HG03565 (cell line): ENCODE measurements at regions not wholly inside any gene's neighbourhood (a gene's known extent, or its start where the extent isn't known, plus 50 kb on each side); places are given as distances from the start of the nearest gene placed in this dataset.
"Not testable (repeated sequence)": the region's sequence is repeated elsewhere in the genome, so short reads cannot be mapped to it uniquely, and the experiment has no call there.

Experiments
- ATAC-seq: cut with Tn5 transposase; IDR thresholded peaks from one replicate; pipeline ENCODE4 v1.9.1; 2021; ENCODE audit warnings: mild to moderate bottlenecking, moderate library complexity; ENCODE audit not compliant: unreplicated experiment

GRCh38 chr5:26009742-26010141 lies 1028.6 kb downstream of the CDH9 start:
- ATAC-seq = no peak

GRCh38 chr5:26003966-26004365 lies 1034.4 kb downstream of the CDH9 start:
- ATAC-seq = no peak

- ATAC-seq = no peak
Observed at GRCh38 chr5:25995209-25995608, 1043.2 kb downstream of the CDH9 start.

- ATAC-seq = no peak
Observed at GRCh38 chr5:25993701-25994100, 1044.7 kb downstream of the CDH9 start.

DNA sequence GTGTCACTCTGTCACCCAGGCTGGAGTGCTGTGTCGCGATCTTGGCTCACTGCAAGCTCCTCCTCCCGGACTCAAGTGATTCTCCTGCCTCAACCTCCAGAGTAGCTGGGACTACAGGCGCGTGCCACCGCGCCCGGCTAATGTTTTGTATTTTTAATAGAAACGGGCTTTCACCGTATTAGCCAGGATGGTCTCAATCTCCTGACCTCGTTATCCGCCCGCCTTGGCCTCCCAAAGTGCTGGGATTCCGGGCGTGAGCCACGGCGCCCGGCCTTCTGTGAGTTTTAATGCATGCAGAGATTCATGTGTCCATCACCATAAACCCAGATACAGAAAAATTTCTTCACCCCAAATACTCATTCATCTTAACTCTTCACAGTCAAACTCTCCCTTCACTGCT lies 1046.7 kb downstream of the CDH9 start:
- ATAC-seq = no peak

DNA sequence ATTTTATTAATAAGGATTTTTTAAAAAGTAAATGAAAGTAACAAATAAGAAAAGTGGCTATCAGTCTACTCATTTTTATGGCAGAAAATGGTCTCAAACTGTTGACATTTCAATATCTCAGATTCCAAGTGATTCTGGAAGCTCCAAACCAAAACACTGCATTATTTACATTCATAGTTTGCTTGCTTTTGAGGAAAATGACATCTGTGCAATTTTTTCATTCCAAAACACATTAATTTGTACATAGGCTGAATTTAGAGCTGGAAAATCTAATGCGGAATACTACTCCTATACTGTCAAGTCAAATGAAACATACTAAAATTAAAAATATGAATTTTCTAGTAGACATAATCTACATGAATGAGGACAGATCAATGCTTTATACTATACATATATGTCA lies 1047.6 kb downstream of the CDH9 start:
- ATAC-seq = no peak

- ATAC-seq = no peak
Observed at GRCh38 chr5:25979086-25979485, 1059.3 kb downstream of the CDH9 start.

- no peak for ATAC-seq
Observed at GRCh38 chr5:25975885-25976284, 1062.5 kb downstream of the CDH9 start.

- ATAC-seq = no peak
Observed at GRCh38 chr5:25974451-25974850, 1063.9 kb downstream of the CDH9 start.

GRCh38 chr5:25970906-25971489 lies 1067.4 kb downstream of the CDH9 start:
- no peak for ATAC-seq

DNA sequence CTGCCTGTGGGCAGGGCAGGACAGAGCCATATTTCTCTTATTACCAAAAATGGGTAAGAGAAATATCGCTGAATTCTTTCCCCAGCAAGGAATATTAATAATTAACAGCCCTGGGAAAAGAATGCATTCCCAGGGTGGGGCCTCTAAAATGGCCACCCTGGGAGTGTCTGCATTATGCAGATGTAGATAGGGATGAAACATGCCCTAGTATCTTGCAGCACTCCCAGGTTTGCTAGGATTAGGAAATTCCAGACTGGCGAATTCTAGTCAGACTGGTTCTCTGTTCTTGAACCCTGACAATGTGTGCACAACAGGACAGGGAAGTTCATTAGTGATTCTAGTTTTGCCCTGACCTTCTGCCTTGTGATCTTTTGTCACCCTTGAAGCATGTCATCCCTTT lies 1069.3 kb downstream of the CDH9 start:
- not testable (repeated sequence) for ATAC-seq

- ATAC-seq = no peak
Observed at GRCh38 chr5:25964009-25964372, 1074.4 kb downstream of the CDH9 start.

GRCh38 chr5:25963251-25964008 lies 1075.0 kb downstream of the CDH9 start:
- ATAC-seq = no peak

DNA sequence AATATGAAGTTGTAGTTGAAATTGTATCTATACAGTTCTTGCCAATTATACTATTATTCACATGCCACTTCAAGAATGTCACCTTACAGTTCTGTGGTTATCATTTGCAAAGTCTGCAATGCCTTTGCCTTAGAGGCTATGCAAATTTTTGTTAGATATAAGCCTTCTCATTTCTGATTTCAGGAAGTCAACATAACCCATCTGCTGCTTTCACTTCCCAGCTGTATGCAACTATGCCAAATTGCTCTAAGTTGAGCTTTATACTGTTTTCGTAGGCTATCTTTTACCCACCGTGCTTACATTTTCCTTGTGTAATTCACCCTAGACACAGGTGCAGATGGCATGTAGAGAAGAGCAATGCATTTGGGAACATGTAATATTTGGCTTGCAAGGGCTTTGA lies 1083.0 kb downstream of the CDH9 start:
- no peak for ATAC-seq

- no peak for ATAC-seq
Observed at GRCh38 chr5:25950681-25951080, 1087.7 kb downstream of the CDH9 start.

DNA sequence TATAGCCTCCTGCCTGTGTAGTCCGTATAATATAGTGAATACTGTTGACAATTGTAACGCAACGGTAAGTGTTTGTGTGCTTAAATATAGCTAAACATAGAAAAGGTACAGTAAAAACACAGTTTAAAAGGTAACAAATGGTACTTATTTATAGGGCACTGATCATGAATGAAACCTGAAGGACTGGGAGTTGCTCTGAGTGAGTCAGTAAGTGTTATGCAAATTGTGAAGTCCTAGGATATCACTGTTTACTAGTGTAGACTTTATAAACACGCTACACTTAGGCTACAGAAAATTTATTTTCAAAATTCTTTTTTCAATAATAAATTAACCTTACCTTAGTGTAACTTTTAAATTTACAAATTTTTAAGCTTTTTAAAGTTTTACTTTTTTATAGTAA lies 1090.1 kb downstream of the CDH9 start:
- no peak for ATAC-seq

- ATAC-seq = no peak
Observed at GRCh38 chr5:25944786-25945185, 1093.6 kb downstream of the CDH9 start.

- no peak for ATAC-seq
Observed at GRCh38 chr5:25909163-25909562, 1129.2 kb downstream of the CDH9 start.

DNA sequence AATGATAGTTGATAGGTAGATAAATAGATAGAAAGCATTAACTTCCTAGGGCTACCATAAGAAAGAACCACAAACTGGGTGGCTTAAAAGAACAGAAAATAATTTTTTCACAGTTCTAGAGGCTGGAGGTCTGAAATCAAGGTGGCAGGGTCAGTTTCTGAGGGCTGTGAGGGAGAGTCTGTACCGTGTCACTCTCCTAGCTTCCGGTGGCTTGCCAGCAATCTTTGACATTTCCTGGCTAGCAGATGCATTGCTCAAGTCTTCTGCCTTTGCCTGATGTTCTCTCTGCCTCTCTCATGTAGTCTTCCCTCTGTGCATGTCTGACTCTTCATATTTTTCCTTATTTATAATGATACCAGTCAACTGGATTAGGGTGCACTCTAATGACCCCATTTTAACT lies 1132.7 kb downstream of the CDH9 start:
- no peak for ATAC-seq

GRCh38 chr5:25892211-25892610 lies 1146.2 kb downstream of the CDH9 start:
- ATAC-seq = no peak

DNA sequence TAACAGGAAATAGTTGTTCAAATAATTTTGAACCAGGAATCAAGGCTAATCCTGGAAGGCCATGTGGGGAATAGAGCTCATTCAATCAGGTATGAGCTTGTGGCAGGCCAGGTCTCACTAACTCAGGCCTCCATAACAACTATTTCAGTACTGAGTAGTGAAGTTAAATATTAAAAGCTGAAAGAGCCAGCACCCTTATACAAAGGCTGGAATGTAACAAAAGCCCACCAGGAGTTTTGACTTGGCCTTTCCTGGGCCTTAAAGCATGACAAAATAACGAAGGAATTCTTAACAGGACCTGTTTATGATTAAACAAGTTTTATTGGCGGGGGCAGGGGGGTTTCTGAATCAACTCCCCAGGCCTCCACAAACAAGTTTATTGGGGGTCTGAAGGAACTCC lies 1146.7 kb downstream of the CDH9 start:
- ATAC-seq = no peak

GRCh38 chr5:25881318-25882036 lies 1156.9 kb downstream of the CDH9 start:
- ATAC-seq = no peak
